ENCODE measurements at regions not wholly inside any gene's neighbourhood (a gene's known extent, or its start where the extent isn't known, plus 50 kb on each side); places are given as distances from the start of the nearest gene placed in this dataset.

GRCh38 chr5:167814040-167814439 is 477.4 kb upstream of the WWC1 start:
- no peak for DNase-seq

- no peak for DNase-seq
Measured at GRCh38 chr5:167814828-167815227, 476.6 kb upstream of the WWC1 start.

- no peak for DNase-seq
Measured at GRCh38 chr5:167816354-167816753, 475.1 kb upstream of the WWC1 start.

- no peak for DNase-seq
Measured at GRCh38 chr5:167816864-167817263, 474.6 kb upstream of the WWC1 start.

- DNase-seq = no peak
Measured at GRCh38 chr5:167819406-167819805, 472.0 kb upstream of the WWC1 start.

GRCh38 chr5:167820101-167820990 is 471.1 kb upstream of the WWC1 start:
- DNase-seq = no peak

GRCh38 chr5:167821151-167821550 is 470.3 kb upstream of the WWC1 start:
- no peak for DNase-seq

- DNase-seq = no peak
Measured at GRCh38 chr5:167821669-167822068, 469.8 kb upstream of the WWC1 start.

- DNase-seq = no peak
Measured at GRCh38 chr5:167822241-167822640, 469.2 kb upstream of the WWC1 start.

- DNase-seq = no peak
Measured at GRCh38 chr5:167823405-167823804, 468.0 kb upstream of the WWC1 start.

- DNase-seq = no peak
Measured at GRCh38 chr5:167827766-167828165, 463.7 kb upstream of the WWC1 start.

- no peak for DNase-seq
Measured at GRCh38 chr5:167831754-167832504, 459.5 kb upstream of the WWC1 start.

- no peak for DNase-seq
Measured at GRCh38 chr5:167832609-167833008, 458.8 kb upstream of the WWC1 start.

- DNase-seq = no peak
Measured at GRCh38 chr5:167833456-167833855, 458.0 kb upstream of the WWC1 start.

GRCh38 chr5:167835146-167835545 is 456.3 kb upstream of the WWC1 start:
- no peak for DNase-seq

GRCh38 chr5:167837127-167837526 is 454.3 kb upstream of the WWC1 start:
- DNase-seq = no peak

GRCh38 chr5:167839065-167839464 is 452.4 kb upstream of the WWC1 start:
- no peak for DNase-seq

GRCh38 chr5:167840527-167841130 is 450.8 kb upstream of the WWC1 start:
- no peak for DNase-seq

- no peak for DNase-seq
Measured at GRCh38 chr5:167843881-167844572, 447.4 kb upstream of the WWC1 start.

- no peak for DNase-seq
Measured at GRCh38 chr5:167845952-167846351, 445.5 kb upstream of the WWC1 start.

- DNase-seq = no peak
Measured at GRCh38 chr5:167849874-167850273, 441.6 kb upstream of the WWC1 start.

GRCh38 chr5:167850911-167851310 is 440.5 kb upstream of the WWC1 start:
- DNase-seq = no peak

GRCh38 chr5:167851416-167851815 is 440.0 kb upstream of the WWC1 start:
- DNase-seq = no peak

Data from NCI-H1048 (cell line).